ENCODE measurements at regions not wholly inside any gene's neighbourhood (a gene's known extent, or its start where the extent isn't known, plus 50 kb on each side); places are given as distances from the start of the nearest gene placed in this dataset.

GRCh38 chr14:97268097-97268496 is 470.9 kb downstream of the VRK1 start:
- TF ChIP-seq CTCF (conservative IDR thresholded peaks at IDR 0.05), result no peak
- no peak for TF ChIP-seq ZFX (IDR thresholded peaks at IDR 0.05)
